DOHH2 (cell line): ENCODE measurements at regions not wholly inside any gene's neighbourhood (a gene's known extent, or its start where the extent isn't known, plus 50 kb on each side); places are given as distances from the start of the nearest gene placed in this dataset.
"Not testable (repeated sequence)": the region's sequence is repeated elsewhere in the genome, so short reads cannot be mapped to it uniquely, and the experiment has no call there.

Experiments
- H3F3A ChIP-seq: fragments of 200-600 bp; sonication (generic), shearing (Covaris generic); 2 replicates; pipeline ENCODE4 v1.6.0; 2016; ENCODE audit warnings: antibody characterized with exemption, mild to moderate bottlenecking; ENCODE audit not compliant: control insufficient read depth, insufficient read depth
- H3K27ac ChIP-seq: fragments of 200-600 bp; sonication (generic); 2 replicates; pipeline ENCODE4 v1.5.1; 2014; ENCODE audit warnings: low read depth, mild to moderate bottlenecking, low read length, moderate library complexity
- H3K27me3 ChIP-seq: fragments of 200-600 bp; sonication (generic); 2 replicates; pipeline ENCODE4 v1.6.1; 2014; ENCODE audit warnings: mild to moderate bottlenecking, low read length, mixed read lengths; ENCODE audit not compliant: control insufficient read depth
- H3K36me3 ChIP-seq: fragments of 200-600 bp; sonication (generic); 2 replicates; pipeline ENCODE4 v1.6.1; 2014; ENCODE audit warnings: mild to moderate bottlenecking, low read length, moderate library complexity, mixed read lengths; ENCODE audit not compliant: control insufficient read depth
- H3K4me1 ChIP-seq: fragments of 200-600 bp; sonication (generic); 2 replicates; pipeline ENCODE4 v1.6.1; 2014; ENCODE audit warnings: mild to moderate bottlenecking, low read length, mixed read lengths; ENCODE audit not compliant: control insufficient read depth
- H3K4me2 ChIP-seq: fragments of 200-600 bp; sonication (generic); 2 replicates; pipeline ENCODE4 v1.6.0; 2014; ENCODE audit warnings: mild to moderate bottlenecking, low read length, moderate library complexity
- H3K4me3 ChIP-seq: fragments of 200-600 bp; sonication (generic); 2 replicates; pipeline ENCODE4 v1.5.1; 2014; ENCODE audit warnings: mild to moderate bottlenecking, low read length, mixed read lengths
- H3K79me2 ChIP-seq: fragments of 200-600 bp; sonication (generic); 2 replicates; pipeline ENCODE4 v1.6.1; 2014; ENCODE audit warnings: mild to moderate bottlenecking, low read length, mixed read lengths; ENCODE audit not compliant: control insufficient read depth
- H3K9me2 ChIP-seq: fragments of 200-600 bp; sonication (generic); replicated peaks from 2 replicates; pipeline ENCODE4 v1.6.1; 2014; ENCODE audit warnings: mild to moderate bottlenecking, low read length, mixed read lengths; ENCODE audit not compliant: control insufficient read depth
- H3K9me3 ChIP-seq: fragments of 200-600 bp; sonication (generic); 2 replicates; pipeline ENCODE4 v1.6.1; 2014; ENCODE audit warnings: antibody characterized with exemption, low read length, mixed read lengths; ENCODE audit not compliant: control insufficient read depth, insufficient read depth
- H4K20me1 ChIP-seq: fragments of 200-600 bp; sonication (generic); 2 replicates; pipeline ENCODE4 v1.6.0; 2014; ENCODE audit warnings: low read depth, mild to moderate bottlenecking, antibody characterized with exemption, low read length, moderate library complexity; ENCODE audit not compliant: control insufficient read depth, insufficient read depth
- CTCF ChIP-seq: fragments of 200-600 bp; sonication (generic); IDR thresholded peaks from one replicate; pipeline ENCODE4 v1.5.1; 2014; ENCODE audit warnings: antibody characterized with exemption, mild to moderate bottlenecking, low read depth, low read length; ENCODE audit not compliant: poor library complexity, severe bottlenecking
- EZH2phosphoT487 ChIP-seq: fragments of 200-600 bp; sonication (generic); IDR thresholded peaks from 2 replicates; pipeline ENCODE4 v1.6.1; 2017; ENCODE audit warnings: borderline replicate concordance, mild to moderate bottlenecking, antibody characterized with exemption, low read length, moderate library complexity, mixed read lengths

GRCh38 chr4:187393531-187394344 lies 601.8 kb upstream of the ZFP42 start:
- H3K36me3 ChIP-seq, result no peaks in the 10 kb centered on the region
- no peak overlapping the region for H3K4me2 ChIP-seq
- H3K27me3 ChIP-seq, result no peaks in the 10 kb centered on the region
- TF ChIP-seq EZH2phosphoT487 (no peak), CTCF (no peak)
- H3K27ac ChIP-seq, result no peak overlapping the region
- H3K4me3 ChIP-seq, result no peak overlapping the region
- no peaks in the 10 kb centered on the region for H3F3A ChIP-seq
- H3K9me2 ChIP-seq, result no peaks in the 10 kb centered on the region; the same call in 1 of the 2 replicates
- H3K4me1 ChIP-seq, result no peaks in the 10 kb centered on the region
- no peaks in the 10 kb centered on the region for H3K79me2 ChIP-seq
- no peaks in the 10 kb centered on the region for H3K9me3 ChIP-seq
- no peaks in the 10 kb centered on the region for H4K20me1 ChIP-seq

- Histone ChIP-seq H3K27ac (no peak overlapping the region), H4K20me1 (no peaks in the 10 kb centered on the region), H3K4me1 (no peaks in the 10 kb centered on the region), H3K4me2 (no peak overlapping the region), H3K9me2 (no peaks in the 10 kb centered on the region; the same call in 1 of the 2 replicates), H3K36me3 (no peaks in the 10 kb centered on the region), H3K27me3 (no peaks in the 10 kb centered on the region), H3K9me3 (no peaks in the 10 kb centered on the region), H3F3A (no peaks in the 10 kb centered on the region), H3K4me3 (no peak overlapping the region), H3K79me2 (no peaks in the 10 kb centered on the region)
- no peak for TF ChIP-seq EZH2phosphoT487
- no peak for TF ChIP-seq CTCF
These were observed 599.5 kb upstream of the ZFP42 start for GRCh38 chr4:187396106-187396505.

- not testable (repeated sequence) for H3K9me2 ChIP-seq, H3K4me2 ChIP-seq, H3K36me3 ChIP-seq, H3K4me1 ChIP-seq, H3F3A ChIP-seq, H3K9me3 ChIP-seq, H3K27ac ChIP-seq, H4K20me1 ChIP-seq, H3K79me2 ChIP-seq, H3K27me3 ChIP-seq, H3K4me3 ChIP-seq
These were observed 587.1 kb upstream of the ZFP42 start for GRCh38 chr4:187408447-187408846.

- H4K20me1 ChIP-seq, result no peaks in the 10 kb centered on the region
These were observed 581.8 kb upstream of the ZFP42 start for GRCh38 chr4:187413564-187414358.

More at GRCh38 chr4:187413564-187414358, 581.8 kb upstream of the ZFP42 start:
- no peaks in the 10 kb centered on the region for H3F3A ChIP-seq
- no peaks in the 10 kb centered on the region for H3K4me1 ChIP-seq
- H3K79me2 ChIP-seq, result no peaks in the 10 kb centered on the region
- H3K9me2 ChIP-seq, result no peaks in the 10 kb centered on the region
- no peak for TF ChIP-seq CTCF
- TF ChIP-seq EZH2phosphoT487, result no peak
- H3K27ac ChIP-seq, result no peak overlapping the region
- no peaks in the 10 kb centered on the region for H3K27me3 ChIP-seq
- H3K36me3 ChIP-seq, result no peaks in the 10 kb centered on the region
- peaks cover 3% of the 10 kb centered on the region; the same call in 1 of the 2 replicates for H3K9me3 ChIP-seq
- no peak overlapping the region for H3K4me3 ChIP-seq
- no peak overlapping the region for H3K4me2 ChIP-seq
